PC-3 (cell line): ENCODE measurements at regions not wholly inside any gene's neighbourhood (a gene's known extent, or its start where the extent isn't known, plus 50 kb on each side); places are given as distances from the start of the nearest gene placed in this dataset.

ENCODE experiments used
- ATAC-seq: fragments of 200-7000 bp; cut with Tn5 transposase; 2 replicates; pipeline ENCODE4 v1.9.1; 2020; ENCODE audit warnings: mild to moderate bottlenecking, moderate library complexity
- BruUV-seq: library from RNA; stranded (reverse); fragments of 400-500 nt; replicated peaks from 2 replicates; lab custom pipeline; 2021; lab: Mats Ljungman, UMichigan
- CTCF ChIA-PET: fragments of 300-600 bp; sonication (Branson Sonifier 250); formaldehyde crosslinking; loops from one replicate; lab custom pipeline; 2022; ENCODE audit warnings: antibody characterized with exemption; lab: Charles Lee
- POLR2A ChIA-PET: fragments of 300-600 bp; sonication (Branson Sonifier 250); formaldehyde crosslinking; loops from one replicate; lab custom pipeline; 2022; ENCODE audit warnings: antibody characterized with exemption; ENCODE audit not compliant: unreplicated experiment; lab: Charles Lee
- DNase-seq: peaks from one replicate; pipeline ENCODE4 v3.0.0-alpha.2; 2015
- H2AFZ ChIP-seq: fragments of 300-600 bp; sonication (generic); 2 replicates; pipeline ENCODE4 v1.6.0; 2016; ENCODE audit warnings: antibody characterized with exemption, low read length
- H3F3A ChIP-seq: fragments of 300-600 bp; sonication (generic); one replicate; pipeline ENCODE4 v1.6.0; 2017; ENCODE audit warnings: antibody characterized with exemption, low read length, control low read depth, mild to moderate bottlenecking; ENCODE audit not compliant: unreplicated experiment
- H3K27ac ChIP-seq: fragments of 300-600 bp; sonication (generic); 2 replicates; pipeline ENCODE4 v1.5.1; 2016; ENCODE audit warnings: mild to moderate bottlenecking, low read length
- H3K27me3 ChIP-seq: fragments of 300-600 bp; sonication (generic); 2 replicates; pipeline ENCODE4 v1.6.1; 2016; ENCODE audit warnings: low read length, mixed read lengths
- H3K36me3 ChIP-seq: fragments of 300-600 bp; sonication (generic); 2 replicates; pipeline ENCODE4 v1.6.1; 2016; ENCODE audit warnings: low read depth, mixed run types, low read length, mixed read lengths
- H3K4me1 ChIP-seq: fragments of 300-600 bp; sonication (generic); 2 replicates; pipeline ENCODE4 v1.5.1; 2016; ENCODE audit warnings: low read length; ENCODE audit not compliant: insufficient read depth
- H3K4me2 ChIP-seq: fragments of 300-600 bp; sonication (generic); 2 replicates; pipeline ENCODE4 v1.6.0; 2016; ENCODE audit warnings: low read length
- H3K4me3 ChIP-seq: fragments of 300-600 bp; sonication (generic); 2 replicates; pipeline ENCODE4 v1.5.1; 2016; ENCODE audit warnings: mild to moderate bottlenecking, low read length, mixed read lengths
- H3K79me2 ChIP-seq: fragments of 300-600 bp; sonication (generic); 2 replicates; pipeline ENCODE4 v1.6.1; 2017; ENCODE audit warnings: low read length, mixed read lengths
- H3K9ac ChIP-seq: fragments of 300-600 bp; sonication (generic); 2 replicates; pipeline ENCODE4 v1.6.0; 2016; ENCODE audit warnings: mild to moderate bottlenecking, low read length
- H3K9me2 ChIP-seq: fragments of 300-600 bp; sonication (generic); replicated peaks from 2 replicates; pipeline ENCODE4 v1.6.1; 2016; ENCODE audit warnings: mixed run types, low read length, mixed read lengths
- H3K9me3 ChIP-seq: fragments of 300-600 bp; sonication (generic); 2 replicates; pipeline ENCODE4 v1.6.1; 2016; ENCODE audit warnings: low read length, mixed read lengths
- H4K20me1 ChIP-seq: fragments of 300-600 bp; sonication (generic); 2 replicates; pipeline ENCODE4 v1.6.1; 2016; ENCODE audit warnings: low read length, mixed read lengths
- EZH2 ChIP-seq: fragments of 300-600 bp; sonication (generic); IDR thresholded peaks from one replicate; pipeline ENCODE4 v1.6.1; 2017; ENCODE audit warnings: antibody characterized with exemption, mild to moderate bottlenecking, low read length; ENCODE audit not compliant: unreplicated experiment
- EZH2phosphoT487 ChIP-seq: fragments of 300-600 bp; sonication (generic); IDR thresholded peaks from 2 replicates; pipeline ENCODE4 v1.6.1; 2018; ENCODE audit warnings: mild to moderate bottlenecking, antibody characterized with exemption, low read length, borderline replicate concordance
- intact Hi-C: fragments of 100-400 bp; cut with micrococcal nuclease; formaldehyde crosslinking; loops from 2 replicates; pipeline ENCODE4 v1.9.0; 2023
- TF ChIP-seq, protein P1 (sequence below): fragments of 300-600 bp; sonication (generic); conservative IDR thresholded peaks from 2 replicates; pipeline ENCODE4 v1.5.1; 2017; ENCODE audit warnings: antibody characterized with exemption, low read depth, mild to moderate bottlenecking, low read length

DNA sequence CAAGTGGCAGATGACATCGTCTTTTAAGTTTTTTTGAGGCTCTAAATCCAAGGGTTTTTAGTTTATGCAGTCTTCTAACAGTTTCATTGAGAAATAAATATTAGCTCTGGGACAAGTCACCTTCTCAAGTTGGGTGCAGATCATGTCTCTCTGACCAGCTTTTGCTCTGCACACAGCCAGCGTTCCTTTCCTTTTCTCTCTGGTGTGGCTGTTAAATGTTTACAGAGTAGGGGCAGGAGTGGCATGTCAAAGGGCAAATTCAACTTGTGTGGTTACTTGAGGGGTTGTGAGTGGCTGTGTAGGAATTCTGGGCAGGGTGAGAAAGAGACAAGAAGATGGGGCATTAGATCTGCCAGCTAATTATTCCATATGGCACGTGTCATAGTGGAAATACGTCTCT is 187.5 kb upstream of the HMHB1 start:
- Histone ChIP-seq H3K79me2 (no peaks in the 10 kb centered on the region), H3K27ac (no peak overlapping the region), H3K27me3 (no peaks in the 10 kb centered on the region), H3K4me1 (peaks cover 12% of the 10 kb centered on the region), H3K4me2 (no peak overlapping the region), H3K9me2 (no peaks in the 10 kb centered on the region), H3K36me3 (no peaks in the 10 kb centered on the region), H4K20me1 (no peaks in the 10 kb centered on the region), H2AFZ (no peak overlapping the region), H3K9ac (no peak overlapping the region), H3F3A (no peaks in the 10 kb centered on the region), H3K9me3 (no peaks in the 10 kb centered on the region), H3K4me3 (no peak overlapping the region)
- no peak for TF ChIP-seq EZH2phosphoT487
- TF ChIP-seq EZH2 = no peak
- TF ChIP-seq, protein P1, sequence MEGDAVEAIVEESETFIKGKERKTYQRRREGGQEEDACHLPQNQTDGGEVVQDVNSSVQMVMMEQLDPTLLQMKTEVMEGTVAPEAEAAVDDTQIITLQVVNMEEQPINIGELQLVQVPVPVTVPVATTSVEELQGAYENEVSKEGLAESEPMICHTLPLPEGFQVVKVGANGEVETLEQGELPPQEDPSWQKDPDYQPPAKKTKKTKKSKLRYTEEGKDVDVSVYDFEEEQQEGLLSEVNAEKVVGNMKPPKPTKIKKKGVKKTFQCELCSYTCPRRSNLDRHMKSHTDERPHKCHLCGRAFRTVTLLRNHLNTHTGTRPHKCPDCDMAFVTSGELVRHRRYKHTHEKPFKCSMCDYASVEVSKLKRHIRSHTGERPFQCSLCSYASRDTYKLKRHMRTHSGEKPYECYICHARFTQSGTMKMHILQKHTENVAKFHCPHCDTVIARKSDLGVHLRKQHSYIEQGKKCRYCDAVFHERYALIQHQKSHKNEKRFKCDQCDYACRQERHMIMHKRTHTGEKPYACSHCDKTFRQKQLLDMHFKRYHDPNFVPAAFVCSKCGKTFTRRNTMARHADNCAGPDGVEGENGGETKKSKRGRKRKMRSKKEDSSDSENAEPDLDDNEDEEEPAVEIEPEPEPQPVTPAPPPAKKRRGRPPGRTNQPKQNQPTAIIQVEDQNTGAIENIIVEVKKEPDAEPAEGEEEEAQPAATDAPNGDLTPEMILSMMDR = no peak
- intact Hi-C loops = no loop called here
- no TSS peak for BruUV-seq
- ChIA-PET CTCF (no interaction called here), POLR2A (no interaction called here)
- DNase-seq (no peak), ATAC-seq (no peak)

DNA sequence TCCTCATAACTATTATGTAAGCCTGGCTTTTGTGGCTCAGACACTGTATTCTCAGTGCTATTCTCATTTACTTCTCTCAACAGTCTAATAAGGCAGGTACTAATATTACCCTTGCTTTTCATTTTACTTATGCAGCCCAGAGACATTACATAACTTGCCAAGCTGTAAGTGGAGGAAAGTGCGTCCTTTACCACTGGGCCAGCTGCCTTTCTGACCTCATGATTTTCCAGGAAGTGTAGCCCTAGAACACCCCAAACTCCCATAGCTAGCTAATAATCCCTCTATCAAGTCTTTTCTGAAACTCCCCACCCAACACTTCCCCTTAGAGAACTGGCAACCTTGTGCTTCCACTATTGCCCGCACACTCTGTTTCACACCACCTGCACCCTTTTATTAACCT is 192.9 kb upstream of the HMHB1 start:
- Histone ChIP-seq H4K20me1 (no peaks in the 10 kb centered on the region), H3K4me1 (no peaks in the 10 kb centered on the region), H2AFZ (no peak overlapping the region), H3K27me3 (no peaks in the 10 kb centered on the region), H3K9ac (no peak overlapping the region), H3K79me2 (no peaks in the 10 kb centered on the region), H3K4me2 (no peak overlapping the region), H3K27ac (no peak overlapping the region), H3K9me2 (no peaks in the 10 kb centered on the region), H3K36me3 (no peaks in the 10 kb centered on the region), H3K9me3 (no peaks in the 10 kb centered on the region), H3F3A (no peaks in the 10 kb centered on the region), H3K4me3 (no peak overlapping the region)
- TF ChIP-seq EZH2 = no peak
- no peak for TF ChIP-seq EZH2phosphoT487
- TF ChIP-seq, protein P1 = no peak
- ATAC-seq (no peak), DNase-seq (no peak)
- no TSS peak for BruUV-seq
- POLR2A ChIA-PET = no interaction called here
- intact Hi-C loops = no loop called here
- CTCF ChIA-PET = no interaction called here

DNA sequence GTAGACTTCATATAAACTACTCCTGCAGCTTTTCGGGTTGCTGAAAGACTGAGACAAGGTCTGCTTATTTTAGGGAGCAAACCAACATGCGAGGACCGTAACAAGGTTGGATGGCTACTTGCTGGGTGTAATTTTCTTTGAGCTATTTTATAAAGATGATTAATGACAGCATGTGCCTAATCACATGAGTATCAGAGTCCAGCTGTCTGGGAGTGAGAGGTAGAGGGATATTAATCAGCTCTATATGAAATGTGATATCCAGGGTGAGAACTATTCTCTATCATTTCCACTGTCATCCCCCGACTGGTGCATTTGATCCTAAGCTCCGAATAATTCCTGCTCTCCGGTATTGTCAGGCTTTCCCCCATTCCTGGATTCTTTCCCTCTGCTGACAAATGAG is 193.8 kb upstream of the HMHB1 start:
- Histone ChIP-seq H3K4me1 (no peaks in the 10 kb centered on the region), H3K36me3 (no peaks in the 10 kb centered on the region), H3K79me2 (no peaks in the 10 kb centered on the region), H3F3A (no peaks in the 10 kb centered on the region), H3K4me3 (no peak overlapping the region), H3K9me2 (no peaks in the 10 kb centered on the region), H3K9me3 (no peaks in the 10 kb centered on the region), H3K27me3 (no peaks in the 10 kb centered on the region), H3K4me2 (no peak overlapping the region), H3K9ac (no peak overlapping the region), H4K20me1 (no peaks in the 10 kb centered on the region), H3K27ac (no peak overlapping the region), H2AFZ (no peak overlapping the region)
- ChIA-PET CTCF (no interaction called here), POLR2A (no interaction called here)
- intact Hi-C loops = no loop called here
- no peak for TF ChIP-seq EZH2phosphoT487
- TF ChIP-seq EZH2 = no peak
- TF ChIP-seq, protein P1 = no peak
- BruUV-seq = no TSS peak
- ATAC-seq = no peak
- DNase-seq = no peak
